Epithelial cell of esophagus (primary cell): ENCODE measurements at regions not wholly inside any gene's neighbourhood (a gene's known extent, or its start where the extent isn't known, plus 50 kb on each side); places are given as distances from the start of the nearest gene placed in this dataset.
"Not testable (repeated sequence)": the region's sequence is repeated elsewhere in the genome, so short reads cannot be mapped to it uniquely, and the experiment has no call there.

Experiments
- DNase-seq: peaks from one replicate; pipeline ENCODE4 v3.0.0; 2010; ENCODE audit warnings: low read depth
- H3K4me3 ChIP-seq: 2 replicates; pipeline ENCODE4 v1.5.1; 2011; ENCODE audit warnings: mild to moderate bottlenecking, low read length, control low read depth
- TF ChIP-seq, protein P1 (sequence below): IDR thresholded peaks from 2 replicates; pipeline ENCODE4 v1.5.1; 2011; ENCODE audit warnings: low read depth, mild to moderate bottlenecking, low read length, control low read depth, inconsistent platforms; ENCODE audit not compliant: insufficient read depth; ENCODE audit errors: missing control alignments

DNA sequence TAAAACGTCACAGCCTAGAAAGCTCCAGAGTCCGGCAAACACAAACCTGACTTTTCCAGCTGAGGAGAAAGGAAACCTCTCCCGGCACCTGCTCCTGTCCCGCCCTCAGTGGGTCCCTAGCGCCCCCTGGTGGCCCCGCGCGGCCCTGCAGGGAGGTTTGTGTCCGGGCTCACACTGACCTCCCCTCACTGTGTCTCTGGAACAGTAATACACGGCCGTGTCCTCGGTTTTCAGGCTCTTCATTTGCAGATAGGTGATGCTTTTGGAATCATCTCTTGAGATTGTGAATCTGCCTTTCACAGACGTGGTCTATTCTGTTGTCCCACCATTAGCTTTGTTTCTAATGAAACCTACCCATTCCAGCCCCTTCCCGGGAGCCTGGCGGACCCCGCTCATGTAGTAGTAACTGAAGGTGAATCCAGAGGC is 731.2 kb downstream of the TMEM121 start:
- not testable (repeated sequence) for DNase-seq, H3K4me3 ChIP-seq
- TF ChIP-seq, protein P1, sequence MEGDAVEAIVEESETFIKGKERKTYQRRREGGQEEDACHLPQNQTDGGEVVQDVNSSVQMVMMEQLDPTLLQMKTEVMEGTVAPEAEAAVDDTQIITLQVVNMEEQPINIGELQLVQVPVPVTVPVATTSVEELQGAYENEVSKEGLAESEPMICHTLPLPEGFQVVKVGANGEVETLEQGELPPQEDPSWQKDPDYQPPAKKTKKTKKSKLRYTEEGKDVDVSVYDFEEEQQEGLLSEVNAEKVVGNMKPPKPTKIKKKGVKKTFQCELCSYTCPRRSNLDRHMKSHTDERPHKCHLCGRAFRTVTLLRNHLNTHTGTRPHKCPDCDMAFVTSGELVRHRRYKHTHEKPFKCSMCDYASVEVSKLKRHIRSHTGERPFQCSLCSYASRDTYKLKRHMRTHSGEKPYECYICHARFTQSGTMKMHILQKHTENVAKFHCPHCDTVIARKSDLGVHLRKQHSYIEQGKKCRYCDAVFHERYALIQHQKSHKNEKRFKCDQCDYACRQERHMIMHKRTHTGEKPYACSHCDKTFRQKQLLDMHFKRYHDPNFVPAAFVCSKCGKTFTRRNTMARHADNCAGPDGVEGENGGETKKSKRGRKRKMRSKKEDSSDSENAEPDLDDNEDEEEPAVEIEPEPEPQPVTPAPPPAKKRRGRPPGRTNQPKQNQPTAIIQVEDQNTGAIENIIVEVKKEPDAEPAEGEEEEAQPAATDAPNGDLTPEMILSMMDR = peak; percentile 3

DNA sequence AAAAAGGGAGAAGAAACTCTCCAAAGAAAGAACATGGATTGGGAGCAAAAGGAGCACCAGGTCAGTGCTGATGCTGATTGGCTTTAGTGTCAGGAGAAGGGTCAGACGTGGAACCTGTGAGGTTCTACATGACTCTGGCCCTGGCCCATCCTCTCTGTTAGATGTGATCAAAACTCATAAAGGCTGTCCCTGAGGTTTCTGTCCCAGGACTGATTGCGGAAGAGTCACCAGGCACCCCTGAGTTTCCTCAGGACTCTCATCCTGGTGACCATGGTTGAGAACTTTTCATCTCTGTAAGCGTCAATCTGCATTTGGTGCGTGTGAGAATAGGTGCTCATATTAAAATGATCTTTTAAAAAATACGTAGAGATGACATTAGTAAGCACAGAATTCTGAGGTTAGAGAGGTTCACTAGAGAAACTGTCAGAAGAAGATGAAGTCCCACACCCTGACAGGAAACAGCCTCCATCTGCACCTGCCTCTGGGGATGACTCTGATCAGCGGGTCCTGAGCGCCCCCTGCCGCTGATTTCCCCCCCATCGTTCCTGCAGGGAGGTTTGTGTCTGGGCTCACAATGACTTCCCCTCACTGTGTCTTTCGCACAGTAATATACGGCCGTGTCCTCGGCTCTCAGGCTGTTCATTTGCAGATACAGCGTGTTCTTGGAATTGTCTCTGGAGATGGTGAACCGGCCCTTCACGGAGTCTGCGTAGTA is 741.8 kb downstream of the TMEM121 start:
- DNase-seq = no peak
- TF ChIP-seq, protein P1 = no peak
- no peak overlapping the region for H3K4me3 ChIP-seq

DNA sequence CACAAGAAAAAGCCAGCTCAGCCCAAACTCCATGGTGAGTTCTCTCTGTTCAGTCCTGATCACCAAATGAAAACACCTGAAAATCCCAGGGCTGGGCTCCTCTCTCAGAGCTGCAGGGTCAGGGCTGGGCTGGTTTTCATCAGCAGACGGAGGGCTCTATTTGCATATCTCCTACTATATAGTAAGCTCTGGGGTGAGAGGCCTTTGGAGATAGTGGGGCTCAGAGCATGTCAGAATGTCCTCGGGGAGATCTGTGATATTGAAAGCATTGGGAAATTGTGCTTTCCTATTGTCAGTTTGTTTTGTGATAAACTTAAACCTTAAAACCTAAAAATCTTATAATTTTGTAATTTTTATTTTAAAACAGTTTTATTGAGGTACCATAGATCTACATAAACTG is 742.6 kb downstream of the TMEM121 start:
- H3K4me3 ChIP-seq = no peak overlapping the region
- no peak for DNase-seq
- TF ChIP-seq, protein P1 = no peak

DNA sequence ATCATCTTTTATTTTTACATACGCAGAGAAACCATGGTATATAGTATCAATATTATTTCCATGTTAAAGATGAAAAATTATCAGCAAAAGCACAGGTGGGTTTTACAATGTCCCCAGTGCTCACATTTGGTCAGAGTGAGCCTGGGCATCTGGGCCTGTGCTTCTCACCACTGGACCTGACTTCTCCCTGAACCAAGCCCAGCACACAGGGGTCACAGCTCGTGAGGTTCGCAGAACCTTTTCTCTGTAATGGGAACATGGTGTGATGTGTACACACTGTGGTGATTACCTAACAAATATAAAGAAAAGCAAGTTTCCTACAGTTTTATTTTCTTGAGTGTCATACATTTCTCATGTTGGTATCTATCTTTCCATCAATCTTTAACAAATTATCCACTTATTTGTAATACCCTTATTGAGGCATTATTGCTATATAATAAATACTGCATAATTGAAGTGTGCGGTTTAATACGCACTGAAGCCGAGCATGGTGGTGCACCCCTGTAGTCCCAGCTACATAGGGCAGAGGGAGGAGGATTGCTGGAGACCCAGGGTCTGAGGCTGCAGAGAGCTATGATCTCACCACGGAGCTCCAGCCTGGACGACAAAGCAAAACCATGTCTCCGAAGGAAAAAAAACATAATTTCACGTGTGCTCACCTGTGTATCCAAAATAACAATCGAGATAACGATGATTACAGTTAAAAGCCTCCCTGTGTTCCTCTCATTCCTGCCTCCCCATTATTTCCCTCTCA is 743.2 kb downstream of the TMEM121 start:
- no peak for DNase-seq
- TF ChIP-seq, protein P1 = no peak
- H3K4me3 ChIP-seq = no peak overlapping the region

DNA sequence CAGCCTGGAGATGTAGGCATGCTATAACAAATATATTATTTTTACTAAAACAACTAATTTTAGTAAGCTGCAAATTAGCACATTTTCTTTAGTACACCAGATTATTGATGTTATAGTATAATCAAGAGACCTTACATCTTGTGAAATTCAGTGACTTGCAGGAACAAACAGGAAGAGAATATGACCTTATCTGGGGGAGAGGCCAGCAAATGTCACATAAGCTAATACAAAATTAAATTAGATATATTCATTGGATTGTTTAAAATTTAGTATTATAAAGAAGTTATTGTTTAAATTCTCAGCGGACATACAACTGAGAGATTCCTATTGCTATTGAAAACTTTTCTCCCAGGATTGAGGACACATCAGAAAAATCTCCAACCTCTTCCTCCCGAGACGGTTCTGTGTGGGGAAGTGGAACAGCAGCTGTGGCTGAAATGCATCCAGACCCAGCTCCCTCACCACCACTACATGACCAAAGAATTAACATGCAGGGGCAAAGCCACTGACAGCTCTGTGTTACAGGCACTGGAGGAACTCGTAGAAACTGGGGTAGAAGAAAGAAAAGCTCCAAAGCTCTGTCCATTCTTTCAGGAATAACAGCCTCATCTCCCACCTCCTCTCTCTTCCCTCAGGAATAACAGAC is 744.2 kb downstream of the TMEM121 start:
- H3K4me3 ChIP-seq, DNase-seq: not testable (repeated sequence)

DNA sequence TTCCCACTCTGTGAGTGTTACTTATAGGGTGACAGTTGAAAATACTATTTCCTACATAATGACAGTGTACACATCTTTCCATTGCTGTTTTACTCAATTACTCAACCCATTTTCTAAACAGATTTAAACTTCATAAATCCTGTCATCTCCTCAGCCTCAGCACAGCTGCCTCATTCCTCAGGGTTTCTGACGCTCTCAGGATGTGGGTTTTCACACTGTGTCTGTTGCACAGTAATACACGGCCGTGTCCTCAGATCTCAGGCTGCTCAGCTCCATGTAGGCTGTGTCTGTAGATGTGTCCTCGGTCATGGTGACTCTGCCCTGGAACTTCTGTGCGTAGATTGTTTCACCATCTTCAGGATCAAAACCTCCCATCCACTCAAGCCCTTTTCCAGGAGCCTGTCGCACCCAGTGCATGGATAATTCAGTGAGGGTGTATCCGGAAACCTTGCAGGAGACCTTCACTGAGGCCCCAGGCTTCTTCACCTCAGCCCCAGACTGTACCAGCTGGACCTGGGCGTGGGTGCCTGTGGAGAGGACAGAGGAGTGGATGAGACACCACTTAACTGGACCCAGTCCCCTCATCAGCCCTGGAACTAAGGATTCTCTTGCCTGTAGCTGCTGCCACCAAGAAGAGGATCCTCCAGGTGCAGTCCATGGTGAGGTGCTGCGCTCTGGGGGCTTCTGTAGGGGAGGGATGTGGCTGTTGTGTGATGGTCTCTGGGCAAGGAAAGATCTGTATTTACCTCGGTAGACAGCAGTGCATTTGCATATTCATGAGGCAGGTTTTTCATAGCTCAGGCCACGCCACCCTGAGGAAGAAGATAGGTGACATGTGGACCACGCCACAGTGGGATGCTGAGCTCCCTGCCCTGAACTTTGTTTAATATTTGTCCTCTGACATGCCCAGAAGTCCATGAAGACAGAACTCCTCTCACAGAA is 750.2 kb downstream of the TMEM121 start:
- TF ChIP-seq, protein P1 = no peak
- no peak overlapping the region for H3K4me3 ChIP-seq

DNA sequence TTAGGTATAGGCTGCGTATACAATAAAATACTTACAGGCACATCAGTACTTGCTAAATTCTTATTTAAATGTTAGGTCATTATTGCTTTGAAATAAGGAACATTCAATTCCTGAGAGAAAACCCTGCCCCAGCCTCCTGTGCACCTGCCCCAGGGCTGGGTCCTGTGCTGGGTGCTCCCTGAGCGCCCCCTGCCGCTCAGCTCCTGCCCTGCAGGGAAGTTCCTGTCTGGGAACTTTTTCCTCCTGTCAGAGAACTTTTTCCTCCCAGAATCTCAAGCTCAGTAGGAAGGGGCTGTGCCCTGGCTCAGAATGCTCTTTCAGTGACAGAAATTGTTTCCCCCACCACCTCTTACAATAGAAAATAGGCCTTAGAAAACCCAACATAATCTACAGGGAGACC is 751.1 kb downstream of the TMEM121 start:
- TF ChIP-seq, protein P1 = no peak
- H3K4me3 ChIP-seq = no peak overlapping the region
- no peak for DNase-seq

More for the DNA sequence above, 750.2 kb downstream of the TMEM121 start:
- DNase-seq = no peak
